ENCODE measurements at regions not wholly inside any gene's neighbourhood (a gene's known extent, or its start where the extent isn't known, plus 50 kb on each side); places are given as distances from the start of the nearest gene placed in this dataset.

DNA sequence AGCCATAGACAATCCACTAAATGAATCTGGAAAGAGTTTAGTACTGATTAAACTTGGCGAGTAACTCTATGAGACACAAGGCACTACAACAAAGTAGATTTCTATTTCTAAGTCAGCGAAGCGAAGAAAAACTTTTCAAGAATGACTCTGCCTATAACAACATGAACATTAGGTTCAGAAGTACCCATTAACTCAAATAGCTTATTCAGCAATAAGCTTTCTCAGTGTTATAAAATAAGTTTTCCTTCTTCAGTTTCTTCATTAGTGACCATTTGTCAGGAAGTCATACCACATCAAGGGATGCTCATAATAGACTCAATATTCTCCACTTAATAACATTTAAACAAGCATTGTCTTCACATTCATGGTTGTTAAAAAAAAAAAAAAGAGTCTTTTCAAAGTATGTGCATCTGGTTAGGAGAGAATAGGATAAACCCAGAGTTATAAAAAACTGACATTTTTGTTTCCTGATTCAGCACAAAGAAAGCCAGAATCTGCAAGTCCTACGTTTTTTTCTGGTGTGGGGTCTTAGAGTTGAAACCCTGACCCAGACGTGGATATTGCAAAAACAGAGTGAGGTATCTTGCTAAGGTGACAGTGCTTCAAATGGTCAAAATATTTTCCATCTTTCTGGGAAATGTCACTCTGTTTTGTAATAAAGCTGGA, 148.2 kb upstream of the PREP start:
- H3K4me1 ChIP-seq (ENCODE audit: control insufficient read depth in 2 of 2, insufficient read depth in 2 of 2, low read length in 2 of 2) = no peaks in the 10 kb centered on the region
- H4K20me1 ChIP-seq (ENCODE audit: control insufficient read depth, insufficient read depth, low read length, poor library complexity, severe bottlenecking) = no peaks in the 10 kb centered on the region
- no peak overlapping the region for H3K4me3 ChIP-seq (ENCODE audit: control extremely low read depth in 1 of 5, extremely low read depth in 1 of 5, insufficient read depth in 1 of 5, low read depth in 2 of 5, low read length in 4 of 5)
- H3K36me3 ChIP-seq (replicated peaks in 1 of 2; ENCODE audit: control extremely low read depth in 1 of 2, control insufficient read depth in 1 of 2, extremely low read depth in 1 of 2, insufficient read depth in 2 of 2, low read length in 1 of 2) = no peaks in the 10 kb centered on the region
- ATAC-seq (ENCODE audit: low read depth) = no peak
- intact Hi-C loops (cut with micrococcal nuclease) = no loop called here
- H3K27ac ChIP-seq (ENCODE audit: low read length in 2 of 2) = no peak overlapping the region
- H2AFZ ChIP-seq (ENCODE audit: insufficient read depth, low read depth, low read length, poor library complexity, severe bottlenecking) = no peak overlapping the region
- peaks cover 9% of the 10 kb centered on the region for H3K27me3 Mint-ChIP-seq
- no peaks in the 10 kb centered on the region for H3K27me3 ChIP-seq (replicated peaks in 1 of 4; ENCODE audit: control extremely low read depth in 1 of 4, control insufficient read depth in 3 of 4, insufficient read depth in 4 of 4, low read length in 3 of 4)
- ChIA-PET CTCF (no interaction called here), POLR2A (no interaction called here)
- H3K79me2 ChIP-seq (ENCODE audit: control insufficient read depth, insufficient read depth, low read length) = no peaks in the 10 kb centered on the region
- 70% methylated on average over 2 of the region's 5 CpGs for WGBS (ENCODE audit: insufficient coverage)
- TF ChIP-seq, protein P1, sequence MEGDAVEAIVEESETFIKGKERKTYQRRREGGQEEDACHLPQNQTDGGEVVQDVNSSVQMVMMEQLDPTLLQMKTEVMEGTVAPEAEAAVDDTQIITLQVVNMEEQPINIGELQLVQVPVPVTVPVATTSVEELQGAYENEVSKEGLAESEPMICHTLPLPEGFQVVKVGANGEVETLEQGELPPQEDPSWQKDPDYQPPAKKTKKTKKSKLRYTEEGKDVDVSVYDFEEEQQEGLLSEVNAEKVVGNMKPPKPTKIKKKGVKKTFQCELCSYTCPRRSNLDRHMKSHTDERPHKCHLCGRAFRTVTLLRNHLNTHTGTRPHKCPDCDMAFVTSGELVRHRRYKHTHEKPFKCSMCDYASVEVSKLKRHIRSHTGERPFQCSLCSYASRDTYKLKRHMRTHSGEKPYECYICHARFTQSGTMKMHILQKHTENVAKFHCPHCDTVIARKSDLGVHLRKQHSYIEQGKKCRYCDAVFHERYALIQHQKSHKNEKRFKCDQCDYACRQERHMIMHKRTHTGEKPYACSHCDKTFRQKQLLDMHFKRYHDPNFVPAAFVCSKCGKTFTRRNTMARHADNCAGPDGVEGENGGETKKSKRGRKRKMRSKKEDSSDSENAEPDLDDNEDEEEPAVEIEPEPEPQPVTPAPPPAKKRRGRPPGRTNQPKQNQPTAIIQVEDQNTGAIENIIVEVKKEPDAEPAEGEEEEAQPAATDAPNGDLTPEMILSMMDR (IDR thresholded peaks at IDR 0.05) = no peak
- TF ChIP-seq EZH2 (IDR thresholded peaks at IDR 0.05; ENCODE audit: borderline replicate concordance, insufficient read depth, low read depth, low read length, poor library complexity, severe bottlenecking) = no peak
- no peaks in the 10 kb centered on the region for H3K4me1 Mint-ChIP-seq
- H3K9me3 Mint-ChIP-seq (ENCODE audit: insufficient read depth) = no peaks in the 10 kb centered on the region
- H3K27ac Mint-ChIP-seq = no peak overlapping the region
- no peak overlapping the region for H3K4me3 Mint-ChIP-seq
- H3K4me2 ChIP-seq (replicated peaks; ENCODE audit: low read depth, low read length, poor library complexity, severe bottlenecking) = no peak overlapping the region
- DNase-seq = no peak
- no peak overlapping the region for H3K9ac ChIP-seq (ENCODE audit: low read length)
- H3K9me3 ChIP-seq (ENCODE audit: control extremely low read depth in 1 of 3, control insufficient read depth in 2 of 3, insufficient read depth in 1 of 3, low read length in 2 of 3) = no peaks in the 10 kb centered on the region

DNA sequence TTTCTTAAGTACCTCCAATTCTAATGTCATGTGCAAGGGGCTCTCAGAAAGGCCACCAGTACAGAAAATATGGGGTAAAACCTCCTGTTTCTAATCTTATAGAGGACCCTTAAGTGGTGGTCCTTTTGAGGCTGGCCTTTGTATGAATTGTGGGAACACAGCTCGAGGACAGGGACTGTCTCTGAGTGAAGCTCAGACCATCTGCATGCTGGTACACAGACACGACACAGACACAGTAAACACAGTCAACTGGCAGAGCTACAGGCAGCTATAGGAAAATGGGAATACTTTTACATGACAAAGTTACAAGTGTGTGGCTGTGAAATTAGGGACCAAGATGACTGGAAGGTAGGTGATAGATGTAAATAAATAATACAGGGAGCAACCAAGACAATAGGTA, 143.9 kb upstream of the PREP start:
- H3K79me2 ChIP-seq (ENCODE audit: control insufficient read depth, insufficient read depth, low read length) = no peaks in the 10 kb centered on the region
- Mint-ChIP-seq H3K27me3 (peaks cover 6% of the 10 kb centered on the region), H3K9me3 (ENCODE audit: insufficient read depth) (no peaks in the 10 kb centered on the region), H3K4me3 (no peak overlapping the region), H3K4me1 (no peaks in the 10 kb centered on the region), H3K27ac (no peak overlapping the region)
- POLR2A ChIA-PET = no interaction called here
- H3K4me3 ChIP-seq (ENCODE audit: control extremely low read depth in 1 of 5, extremely low read depth in 1 of 5, insufficient read depth in 1 of 5, low read depth in 2 of 5, low read length in 4 of 5) = no peak overlapping the region
- H2AFZ ChIP-seq (ENCODE audit: insufficient read depth, low read depth, low read length, poor library complexity, severe bottlenecking) = no peak overlapping the region
- no peaks in the 10 kb centered on the region for H3K27me3 ChIP-seq (replicated peaks in 1 of 4; ENCODE audit: control extremely low read depth in 1 of 4, control insufficient read depth in 3 of 4, insufficient read depth in 4 of 4, low read length in 3 of 4)
- DNase-seq (no peak), ATAC-seq (ENCODE audit: low read depth) (no peak)
- H3K27ac ChIP-seq (ENCODE audit: low read length in 2 of 2) = no peak overlapping the region
- no peak for TF ChIP-seq EZH2 (IDR thresholded peaks at IDR 0.05; ENCODE audit: borderline replicate concordance, insufficient read depth, low read depth, low read length, poor library complexity, severe bottlenecking)
- TF ChIP-seq, protein P1 (IDR thresholded peaks at IDR 0.05) = no peak
- no peaks in the 10 kb centered on the region for H3K36me3 ChIP-seq (replicated peaks in 1 of 2; ENCODE audit: control extremely low read depth in 1 of 2, control insufficient read depth in 1 of 2, extremely low read depth in 1 of 2, insufficient read depth in 2 of 2, low read length in 1 of 2)
- WGBS (ENCODE audit: insufficient coverage) = 67% methylated on average over 1 of the region's 2 CpGs
- no peaks in the 10 kb centered on the region for H4K20me1 ChIP-seq (ENCODE audit: control insufficient read depth, insufficient read depth, low read length, poor library complexity, severe bottlenecking)
- CTCF ChIA-PET = no interaction called here
- intact Hi-C loops (cut with micrococcal nuclease) = no loop called here
- no peak overlapping the region for H3K4me2 ChIP-seq (replicated peaks; ENCODE audit: low read depth, low read length, poor library complexity, severe bottlenecking)
- no peaks in the 10 kb centered on the region for H3K9me3 ChIP-seq (ENCODE audit: control extremely low read depth in 1 of 3, control insufficient read depth in 2 of 3, insufficient read depth in 1 of 3, low read length in 2 of 3)
- no peak overlapping the region for H3K9ac ChIP-seq (ENCODE audit: low read length)
- no peaks in the 10 kb centered on the region for H3K4me1 ChIP-seq (ENCODE audit: control insufficient read depth in 2 of 2, insufficient read depth in 2 of 2, low read length in 2 of 2)
